ENCODE measurements at regions not wholly inside any gene's neighbourhood (a gene's known extent, or its start where the extent isn't known, plus 50 kb on each side); places are given as distances from the start of the nearest gene placed in this dataset.

DNA sequence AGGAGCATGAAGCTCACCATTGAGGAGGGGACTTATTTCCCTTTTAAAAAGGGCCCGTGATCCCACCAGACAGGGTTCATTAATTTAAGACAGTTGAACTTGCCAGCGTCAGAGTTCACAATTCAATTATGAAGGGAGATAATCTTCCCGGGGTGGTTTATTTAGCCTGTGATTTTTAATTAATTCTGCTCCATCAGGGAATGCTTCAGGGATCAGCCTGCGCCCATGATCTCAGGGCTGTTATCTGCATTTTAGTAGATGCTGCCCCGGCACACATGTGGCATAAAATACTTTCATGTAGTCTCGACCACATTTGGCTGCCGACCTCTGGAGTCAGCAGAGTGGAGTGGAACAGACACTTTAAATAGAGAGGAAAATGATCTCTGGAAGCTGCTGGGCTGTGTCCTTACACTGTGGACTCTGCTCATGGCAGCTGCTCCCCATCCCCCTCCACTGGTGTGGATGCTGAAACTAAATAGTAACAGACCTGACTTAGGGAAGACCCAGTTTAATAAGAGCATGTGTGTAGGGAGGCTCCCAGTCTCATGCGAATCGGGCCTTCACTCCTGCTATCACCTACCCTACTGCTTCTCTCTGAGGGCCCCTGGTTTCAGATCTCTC is 256.9 kb downstream of the TEX29 start:
- 43 to 70% methylated on average over 8 to 9 of the region's 9 CpGs for WGBS, 2 donors
- no peaks in the 10 kb centered on the region for H3K27me3 ChIP-seq
- no peaks in the 10 kb centered on the region for H3K4me1 ChIP-seq
- no peak for TF ChIP-seq POLR2A (IDR thresholded peaks at IDR 0.05)
- TF ChIP-seq, protein P1, sequence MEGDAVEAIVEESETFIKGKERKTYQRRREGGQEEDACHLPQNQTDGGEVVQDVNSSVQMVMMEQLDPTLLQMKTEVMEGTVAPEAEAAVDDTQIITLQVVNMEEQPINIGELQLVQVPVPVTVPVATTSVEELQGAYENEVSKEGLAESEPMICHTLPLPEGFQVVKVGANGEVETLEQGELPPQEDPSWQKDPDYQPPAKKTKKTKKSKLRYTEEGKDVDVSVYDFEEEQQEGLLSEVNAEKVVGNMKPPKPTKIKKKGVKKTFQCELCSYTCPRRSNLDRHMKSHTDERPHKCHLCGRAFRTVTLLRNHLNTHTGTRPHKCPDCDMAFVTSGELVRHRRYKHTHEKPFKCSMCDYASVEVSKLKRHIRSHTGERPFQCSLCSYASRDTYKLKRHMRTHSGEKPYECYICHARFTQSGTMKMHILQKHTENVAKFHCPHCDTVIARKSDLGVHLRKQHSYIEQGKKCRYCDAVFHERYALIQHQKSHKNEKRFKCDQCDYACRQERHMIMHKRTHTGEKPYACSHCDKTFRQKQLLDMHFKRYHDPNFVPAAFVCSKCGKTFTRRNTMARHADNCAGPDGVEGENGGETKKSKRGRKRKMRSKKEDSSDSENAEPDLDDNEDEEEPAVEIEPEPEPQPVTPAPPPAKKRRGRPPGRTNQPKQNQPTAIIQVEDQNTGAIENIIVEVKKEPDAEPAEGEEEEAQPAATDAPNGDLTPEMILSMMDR (IDR thresholded peaks at IDR 0.05), result no peak
- no peaks in the 10 kb centered on the region for H3K36me3 ChIP-seq (ENCODE audit: low read depth, missing control alignments)
- H3K27ac ChIP-seq, result no peak overlapping the region
- no peaks in the 10 kb centered on the region for H3K9me3 ChIP-seq
- DNase-seq, result no peak
- no peak overlapping the region for H3K4me3 ChIP-seq
- intact Hi-C loops (cut with DNase I; ENCODE audit: low total_unique reads), result no loop called here

DNA sequence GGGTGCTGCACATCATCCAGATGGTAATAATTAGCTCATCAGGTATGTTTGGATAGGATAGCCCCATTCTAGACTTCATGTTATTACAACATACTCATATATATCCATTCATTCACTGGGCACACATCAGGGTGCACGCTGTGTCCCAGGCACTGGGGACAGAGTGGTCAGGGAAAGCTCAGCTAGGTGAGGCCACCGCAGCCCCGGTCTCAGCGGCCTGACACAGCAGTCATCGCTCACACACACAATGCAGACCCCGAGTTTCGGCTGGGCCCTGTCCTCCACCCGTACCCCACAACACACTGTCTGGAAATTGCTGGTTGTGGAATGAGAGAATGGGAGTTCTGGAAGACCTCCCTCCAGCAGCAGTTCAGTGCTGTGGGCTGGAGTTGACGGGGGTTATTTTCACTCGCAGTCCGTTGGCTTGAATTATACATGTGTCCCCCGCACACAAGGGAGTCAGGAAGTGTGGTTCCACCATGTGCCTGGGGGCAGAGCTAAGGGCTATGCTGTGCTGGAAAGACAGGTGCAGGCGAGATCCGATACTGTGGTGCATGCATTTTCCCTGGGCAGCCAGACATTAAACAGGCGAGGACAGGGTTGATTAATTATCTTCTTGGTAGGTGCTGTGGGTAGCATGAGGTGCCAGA is 257.6 kb downstream of the TEX29 start:
- DNase-seq, result no peak
- intact Hi-C loops (cut with DNase I; ENCODE audit: low total_unique reads), result no loop called here

DNA sequence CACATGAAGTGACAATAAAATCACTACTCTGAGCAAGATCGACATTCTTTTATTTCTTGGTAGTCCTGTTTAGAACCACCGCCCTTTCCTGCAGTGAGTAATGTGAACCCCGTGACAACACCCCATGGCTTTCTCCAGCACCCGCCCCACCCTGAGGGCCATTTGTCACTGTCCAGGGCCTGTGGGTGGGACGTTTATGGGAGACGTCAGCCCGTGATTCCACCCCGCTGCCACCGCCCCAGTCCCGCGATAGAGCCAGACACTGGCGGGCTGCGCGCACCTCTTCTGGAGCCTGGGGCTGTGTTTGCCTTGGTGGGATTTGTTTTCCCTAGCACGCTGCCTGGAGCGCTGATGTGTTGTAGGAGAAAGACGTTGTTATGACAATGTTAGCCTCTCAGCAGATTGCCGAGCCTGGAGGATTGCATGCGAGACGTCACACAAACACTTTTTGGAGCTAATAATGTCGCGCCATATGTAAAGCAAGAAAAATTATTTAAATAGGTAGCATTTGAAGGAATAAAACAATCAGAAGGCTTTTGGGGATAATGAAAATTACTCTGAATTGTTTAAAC is 263.7 kb downstream of the TEX29 start:
- 83 to 87% methylated on average over 22 of the region's 22 CpGs for WGBS, 2 donors
- Histone ChIP-seq H3K27ac (no peak overlapping the region), H3K27me3 (no peaks in the 10 kb centered on the region), H3K36me3 (ENCODE audit: low read depth, missing control alignments) (no peaks in the 10 kb centered on the region), H3K9me3 (no peaks in the 10 kb centered on the region), H3K4me1 (no peaks in the 10 kb centered on the region), H3K4me3 (no peak overlapping the region)
- TF ChIP-seq, protein P1 (IDR thresholded peaks at IDR 0.05), result no peak
- DNase-seq, result no peak
- intact Hi-C loops (cut with DNase I; ENCODE audit: low total_unique reads), result no loop called here

More for the DNA sequence above, 257.6 kb downstream of the TEX29 start:
- Histone ChIP-seq H3K36me3 (ENCODE audit: low read depth, missing control alignments) (no peaks in the 10 kb centered on the region), H3K27me3 (no peaks in the 10 kb centered on the region), H3K4me3 (no peak overlapping the region), H3K4me1 (no peaks in the 10 kb centered on the region), H3K9me3 (no peaks in the 10 kb centered on the region), H3K27ac (no peak overlapping the region)
- TF ChIP-seq, protein P1 (IDR thresholded peaks at IDR 0.05), result no peak
- TF ChIP-seq POLR2A (IDR thresholded peaks at IDR 0.05), result no peak
- WGBS, 2 donors, result 86 to 91% methylated on average over 13 to 15 of the region's 15 CpGs

DNA sequence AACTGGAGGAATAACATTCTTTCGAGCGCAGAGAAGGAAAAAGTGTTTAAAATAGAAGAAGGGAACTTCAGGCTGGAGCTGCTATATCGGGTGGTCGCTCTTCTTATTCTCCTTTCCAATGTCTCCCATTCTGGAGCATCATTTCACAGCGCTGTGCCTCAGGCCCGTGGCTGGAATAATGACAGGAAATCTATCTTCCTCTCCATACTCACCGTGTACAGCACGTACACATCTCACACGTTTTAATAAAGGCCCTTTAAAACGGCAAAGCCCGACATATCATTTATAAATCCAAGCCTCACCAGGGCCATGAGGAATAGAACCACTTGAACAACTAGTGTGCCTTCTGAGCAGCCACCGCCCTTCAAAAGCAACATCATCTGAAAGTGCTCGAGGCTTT is 264.4 kb downstream of the TEX29 start:
- 80 to 87% methylated on average over 13 of the region's 13 CpGs for WGBS, 2 donors
- intact Hi-C loops (cut with DNase I; ENCODE audit: low total_unique reads), result no loop called here
- no peaks in the 10 kb centered on the region for H3K36me3 ChIP-seq (ENCODE audit: low read depth, missing control alignments)

More for the DNA sequence above, 264.4 kb downstream of the TEX29 start:
- no peak for DNase-seq
- Histone ChIP-seq H3K27me3 (no peaks in the 10 kb centered on the region), H3K4me3 (no peak overlapping the region), H3K27ac (no peak overlapping the region), H3K9me3 (no peaks in the 10 kb centered on the region), H3K4me1 (no peaks in the 10 kb centered on the region)
- TF ChIP-seq, protein P1 (IDR thresholded peaks at IDR 0.05), result no peak
- no peak for TF ChIP-seq POLR2A (IDR thresholded peaks at IDR 0.05)

All from testis (tissue), 2 donors.